Peyer's patch (tissue), 4 donors: ENCODE measurements at regions not wholly inside any gene's neighbourhood (a gene's known extent, or its start where the extent isn't known, plus 50 kb on each side); places are given as distances from the start of the nearest gene placed in this dataset.

Experiments used
- POLR2A ChIP-seq, 2 donors: fragments of 450-650 bp; IDR thresholded peaks; one replicate each; pipeline ENCODE4 v1.5.1; 2017; ENCODE audit warnings: antibody characterized with exemption in 2 of 2, mild to moderate bottlenecking in 2 of 2, moderate library complexity in 2 of 2
- TF ChIP-seq, protein P1 (sequence below), 6 experiments: fragments of 450-650 bp in 4 of 6; fragments of 200-600 bp in 2 of 6; sonication (generic) in 1 of 6; IDR thresholded peaks; one replicate each; pipeline ENCODE4 v1.5.1; 2017 to 2019; ENCODE audit warnings: antibody characterized with exemption in 6 of 6, mild to moderate bottlenecking in 3 of 6, moderate library complexity in 1 of 6

GRCh38 chr1:106960412-106960811, 96.1 kb upstream of the PRMT6 start:
- TF ChIP-seq POLR2A (IDR thresholded peaks at IDR 0.05), result no peak
- TF ChIP-seq, protein P1, sequence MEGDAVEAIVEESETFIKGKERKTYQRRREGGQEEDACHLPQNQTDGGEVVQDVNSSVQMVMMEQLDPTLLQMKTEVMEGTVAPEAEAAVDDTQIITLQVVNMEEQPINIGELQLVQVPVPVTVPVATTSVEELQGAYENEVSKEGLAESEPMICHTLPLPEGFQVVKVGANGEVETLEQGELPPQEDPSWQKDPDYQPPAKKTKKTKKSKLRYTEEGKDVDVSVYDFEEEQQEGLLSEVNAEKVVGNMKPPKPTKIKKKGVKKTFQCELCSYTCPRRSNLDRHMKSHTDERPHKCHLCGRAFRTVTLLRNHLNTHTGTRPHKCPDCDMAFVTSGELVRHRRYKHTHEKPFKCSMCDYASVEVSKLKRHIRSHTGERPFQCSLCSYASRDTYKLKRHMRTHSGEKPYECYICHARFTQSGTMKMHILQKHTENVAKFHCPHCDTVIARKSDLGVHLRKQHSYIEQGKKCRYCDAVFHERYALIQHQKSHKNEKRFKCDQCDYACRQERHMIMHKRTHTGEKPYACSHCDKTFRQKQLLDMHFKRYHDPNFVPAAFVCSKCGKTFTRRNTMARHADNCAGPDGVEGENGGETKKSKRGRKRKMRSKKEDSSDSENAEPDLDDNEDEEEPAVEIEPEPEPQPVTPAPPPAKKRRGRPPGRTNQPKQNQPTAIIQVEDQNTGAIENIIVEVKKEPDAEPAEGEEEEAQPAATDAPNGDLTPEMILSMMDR (IDR thresholded peaks at IDR 0.05), result no peak
